LNCAP (cell line): ENCODE measurements at regions not wholly inside any gene's neighbourhood (a gene's known extent, or its start where the extent isn't known, plus 50 kb on each side); places are given as distances from the start of the nearest gene placed in this dataset.

Source experiments
- TF ChIP-seq, protein P1 (sequence below): fragments of 450-650 bp; IDR thresholded peaks from 2 replicates; pipeline ENCODE4 v1.5.1; 2017; ENCODE audit warnings: mild to moderate bottlenecking

GRCh38 chrX:100512471-100512870 lies 72.3 kb upstream of the TNMD start:
- TF ChIP-seq, protein P1, sequence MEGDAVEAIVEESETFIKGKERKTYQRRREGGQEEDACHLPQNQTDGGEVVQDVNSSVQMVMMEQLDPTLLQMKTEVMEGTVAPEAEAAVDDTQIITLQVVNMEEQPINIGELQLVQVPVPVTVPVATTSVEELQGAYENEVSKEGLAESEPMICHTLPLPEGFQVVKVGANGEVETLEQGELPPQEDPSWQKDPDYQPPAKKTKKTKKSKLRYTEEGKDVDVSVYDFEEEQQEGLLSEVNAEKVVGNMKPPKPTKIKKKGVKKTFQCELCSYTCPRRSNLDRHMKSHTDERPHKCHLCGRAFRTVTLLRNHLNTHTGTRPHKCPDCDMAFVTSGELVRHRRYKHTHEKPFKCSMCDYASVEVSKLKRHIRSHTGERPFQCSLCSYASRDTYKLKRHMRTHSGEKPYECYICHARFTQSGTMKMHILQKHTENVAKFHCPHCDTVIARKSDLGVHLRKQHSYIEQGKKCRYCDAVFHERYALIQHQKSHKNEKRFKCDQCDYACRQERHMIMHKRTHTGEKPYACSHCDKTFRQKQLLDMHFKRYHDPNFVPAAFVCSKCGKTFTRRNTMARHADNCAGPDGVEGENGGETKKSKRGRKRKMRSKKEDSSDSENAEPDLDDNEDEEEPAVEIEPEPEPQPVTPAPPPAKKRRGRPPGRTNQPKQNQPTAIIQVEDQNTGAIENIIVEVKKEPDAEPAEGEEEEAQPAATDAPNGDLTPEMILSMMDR = peak; percentile 50

GRCh38 chrX:100494646-100495370 lies 84.7 kb upstream of the PCDH19 start:
- TF ChIP-seq, protein P1 = no peak

GRCh38 chrX:100491174-100491573 lies 81.1 kb upstream of the PCDH19 start:
- TF ChIP-seq, protein P1 = no peak

- TF ChIP-seq, protein P1 = no peak
Measured at GRCh38 chrX:100487795-100488194, 77.7 kb upstream of the PCDH19 start.

DNA sequence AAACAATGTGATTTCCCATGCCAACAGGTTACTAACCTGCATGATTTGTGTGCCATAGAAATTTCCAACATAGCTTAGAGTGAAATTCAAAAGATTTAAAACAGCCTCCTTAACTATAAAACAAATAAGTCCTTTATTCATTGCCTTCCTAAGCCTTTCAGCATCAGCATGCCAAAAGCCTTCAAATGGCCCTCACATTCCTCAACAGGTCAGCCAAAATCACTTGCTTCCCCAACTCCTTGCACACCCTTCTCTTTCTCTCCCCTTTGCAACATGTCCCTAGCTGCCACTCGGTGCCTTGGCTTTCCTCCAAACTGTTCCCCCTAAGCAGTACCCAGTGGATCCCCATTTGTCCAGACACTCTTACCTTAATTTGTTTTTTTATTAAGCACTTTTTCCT lies 74.9 kb upstream of the PCDH19 start:
- TF ChIP-seq, protein P1 = no peak

DNA sequence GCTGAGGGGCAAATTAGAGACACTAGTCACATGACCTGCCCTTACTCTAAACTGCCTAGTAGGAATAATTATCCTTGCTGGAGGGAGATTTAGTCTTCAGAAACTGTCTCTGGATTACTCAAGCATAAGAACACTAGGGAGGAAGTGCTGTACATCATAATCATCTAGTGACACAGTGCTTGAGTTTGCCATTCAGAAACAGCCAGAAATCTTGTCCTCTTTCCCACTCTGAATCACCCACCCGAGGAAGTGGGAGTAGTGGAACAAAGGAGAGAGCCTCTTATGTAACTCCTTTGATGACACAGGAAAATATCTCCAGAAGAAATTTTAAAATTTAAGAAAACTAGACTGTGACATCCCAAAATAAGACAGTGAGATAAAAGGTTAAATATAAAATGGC lies 69.3 kb upstream of the PCDH19 start:
- TF ChIP-seq, protein P1 = no peak

- TF ChIP-seq, protein P1 = no peak
Measured at GRCh38 chrX:100478714-100479306, 68.7 kb upstream of the PCDH19 start.
